ENCODE measurements at regions not wholly inside any gene's neighbourhood (a gene's known extent, or its start where the extent isn't known, plus 50 kb on each side); places are given as distances from the start of the nearest gene placed in this dataset.

GRCh38 chrX:44470816-44471215 lies 71.8 kb downstream of the FUNDC1 start:
- FAIRE-seq = no peak

DNA sequence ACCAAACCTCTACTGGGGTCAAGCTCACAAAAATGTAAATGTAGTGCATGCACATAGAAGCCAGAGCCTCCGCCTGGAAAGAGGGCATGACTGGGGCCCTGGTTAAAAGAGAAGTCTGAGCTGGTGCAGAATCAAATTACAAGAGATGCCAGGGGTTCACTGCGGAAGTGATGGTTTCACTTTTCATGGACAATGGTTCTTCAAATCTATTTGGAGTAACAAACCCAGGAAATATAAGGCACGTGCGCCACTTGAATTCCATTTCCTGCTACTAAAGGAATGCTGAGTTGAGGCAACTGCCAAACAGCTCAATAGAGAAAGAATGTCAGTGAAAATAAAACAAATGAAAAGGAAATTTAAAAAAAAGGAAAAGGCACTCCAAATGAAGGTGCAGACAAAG lies 79.8 kb downstream of the FUNDC1 start:
- no peak for FAIRE-seq

DNA sequence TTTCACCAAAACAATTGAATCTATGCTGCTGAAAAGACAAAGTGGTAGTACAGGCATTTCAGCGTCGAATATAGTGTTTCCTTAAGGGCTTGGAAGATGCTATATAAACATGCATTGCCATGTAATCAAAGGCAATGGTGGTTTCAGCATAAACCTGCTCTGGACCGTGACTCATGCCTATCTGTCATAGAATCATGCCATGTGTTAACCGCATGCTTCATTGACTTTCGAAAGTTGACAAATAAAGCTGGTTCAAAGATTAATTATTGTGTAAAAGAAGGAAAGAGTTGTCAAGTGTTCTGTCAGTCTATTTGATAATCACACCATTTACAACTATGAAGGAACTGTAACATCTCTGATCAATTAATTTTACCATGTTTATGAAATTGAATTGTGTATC lies 83.2 kb downstream of the FUNDC1 start:
- peak; percentile 33 for FAIRE-seq

DNA sequence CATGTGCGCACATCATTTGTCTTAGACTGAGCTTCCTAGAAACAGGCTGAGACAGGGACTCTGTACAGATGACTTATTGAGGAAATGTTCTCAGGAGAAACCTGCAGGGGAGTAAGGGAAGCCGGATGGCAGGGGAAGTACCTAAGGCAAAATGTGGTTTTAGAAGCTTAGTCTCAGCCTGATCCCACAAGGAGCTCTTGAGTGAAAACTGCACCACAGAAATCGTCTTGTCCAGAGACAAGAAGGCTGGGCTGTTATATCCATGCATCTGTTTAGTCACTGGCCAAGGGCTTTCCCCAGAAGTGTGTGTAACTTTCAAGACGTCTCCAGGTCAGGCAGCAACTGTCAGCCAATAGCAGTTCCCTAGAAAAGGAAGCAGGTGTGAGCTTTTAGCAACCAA lies 86.0 kb downstream of the FUNDC1 start:
- FAIRE-seq = no peak

DNA sequence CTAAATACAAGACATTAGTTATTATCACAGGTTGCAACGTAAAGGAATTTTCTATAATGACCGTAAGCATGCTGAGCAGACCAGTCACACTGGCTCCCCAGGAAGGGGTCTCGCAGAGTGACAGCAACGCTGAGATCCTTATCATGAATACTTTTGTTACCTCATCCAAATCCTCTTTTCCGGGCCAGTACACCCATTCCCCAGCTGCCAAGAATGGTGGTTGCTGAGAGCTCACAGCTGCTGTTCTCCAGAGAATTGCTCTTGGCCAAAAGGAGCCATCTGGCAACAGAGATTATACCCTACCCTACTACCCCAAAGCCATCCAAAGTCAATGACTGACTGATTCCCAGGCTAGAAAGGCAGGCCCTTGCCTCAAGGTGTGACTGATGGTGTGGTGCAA lies 91.6 kb downstream of the FUNDC1 start:
- FAIRE-seq = no peak

- FAIRE-seq = no peak
Measured at GRCh38 chrX:44447214-44447613, 95.4 kb downstream of the FUNDC1 start.

DNA sequence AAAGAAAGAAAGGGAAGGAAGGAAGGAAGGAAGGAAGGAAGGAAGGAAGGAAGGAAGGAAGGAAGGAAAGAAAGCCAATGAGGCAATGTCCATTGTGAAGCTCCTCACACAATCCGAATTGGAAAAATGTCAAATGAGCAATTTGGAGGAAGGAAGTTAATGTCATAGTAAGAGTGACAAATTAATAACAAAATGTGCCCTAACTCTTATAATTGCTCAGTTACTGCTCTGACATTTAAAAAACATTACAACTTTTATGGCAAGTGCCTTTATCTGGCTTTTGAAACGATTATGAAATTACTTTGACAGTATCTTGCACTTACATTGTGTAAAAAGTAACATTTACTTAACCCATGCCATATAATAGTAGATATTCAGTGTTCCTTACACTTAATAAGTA lies 96.5 kb upstream of the EFHC2 start:
- FAIRE-seq = no peak

DNA sequence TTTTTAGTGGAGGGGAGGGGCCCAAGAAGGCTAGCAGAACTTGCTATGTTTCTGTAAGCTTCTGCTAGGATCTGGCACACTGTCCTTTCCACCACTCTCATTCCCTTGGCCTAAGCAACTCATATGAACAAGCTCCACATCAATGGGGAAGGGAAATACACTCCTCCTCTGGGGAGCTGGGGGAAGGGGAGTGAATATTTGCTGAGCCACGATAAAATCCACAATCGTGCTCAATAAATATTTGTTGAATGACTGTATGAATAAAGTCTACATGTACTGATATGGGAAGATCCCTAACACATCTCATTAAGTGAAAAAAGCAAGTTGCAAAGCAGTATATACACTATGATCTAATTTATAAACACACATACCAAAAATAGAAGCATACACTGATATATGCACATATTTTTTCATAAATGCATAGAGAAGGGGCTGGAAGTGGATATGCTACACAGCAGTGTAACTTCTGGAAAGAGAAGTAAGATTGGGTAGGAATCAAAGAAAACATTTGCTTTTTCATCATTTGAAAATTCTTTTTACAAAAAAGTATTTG lies 95.8 kb upstream of the EFHC2 start:
- FAIRE-seq = no peak

DNA sequence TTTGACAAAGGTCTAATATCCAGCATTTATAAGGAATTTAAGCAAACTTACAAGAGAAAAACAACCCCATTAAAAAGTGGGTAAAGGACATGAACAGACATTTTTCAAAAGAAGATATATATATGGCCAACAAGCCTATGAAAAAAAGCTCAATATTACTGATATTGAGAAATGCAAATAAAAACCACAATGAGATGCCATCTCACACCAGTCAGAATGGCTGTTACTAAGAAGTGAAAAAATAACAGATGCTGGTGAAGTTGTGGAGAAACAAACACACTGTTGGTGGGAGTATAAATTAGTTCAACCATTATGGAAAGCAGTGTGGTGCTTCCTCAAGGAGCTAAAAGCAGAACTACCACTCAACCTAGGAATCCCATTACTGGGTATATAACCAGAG lies 91.6 kb upstream of the EFHC2 start:
- no peak for FAIRE-seq

GRCh38 chrX:44433556-44433955 lies 90.1 kb upstream of the EFHC2 start:
- FAIRE-seq = no peak

DNA sequence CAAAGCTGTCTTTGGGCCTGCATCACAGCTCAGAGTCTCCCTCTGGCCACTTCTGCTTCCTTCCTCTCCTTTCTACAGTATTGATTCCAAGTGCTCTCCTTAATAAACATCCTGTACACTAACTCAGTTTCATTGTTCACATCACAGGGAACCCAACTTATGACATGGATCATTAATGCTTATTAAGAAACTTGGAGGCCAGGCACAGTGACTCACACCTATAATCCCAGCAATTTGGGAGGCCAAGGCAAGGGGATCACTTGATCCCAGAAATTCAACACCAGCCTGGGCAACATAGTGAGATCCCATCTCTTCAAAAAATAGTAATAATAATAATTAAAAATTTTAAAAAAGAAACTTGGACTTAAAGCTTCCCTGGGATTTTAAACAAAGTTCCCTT lies 89.2 kb upstream of the EFHC2 start:
- no peak for FAIRE-seq

- no peak for FAIRE-seq
Measured at GRCh38 chrX:44431194-44431593, 87.7 kb upstream of the EFHC2 start.

GRCh38 chrX:44428989-44429627 lies 85.6 kb upstream of the EFHC2 start:
- FAIRE-seq = no peak

DNA sequence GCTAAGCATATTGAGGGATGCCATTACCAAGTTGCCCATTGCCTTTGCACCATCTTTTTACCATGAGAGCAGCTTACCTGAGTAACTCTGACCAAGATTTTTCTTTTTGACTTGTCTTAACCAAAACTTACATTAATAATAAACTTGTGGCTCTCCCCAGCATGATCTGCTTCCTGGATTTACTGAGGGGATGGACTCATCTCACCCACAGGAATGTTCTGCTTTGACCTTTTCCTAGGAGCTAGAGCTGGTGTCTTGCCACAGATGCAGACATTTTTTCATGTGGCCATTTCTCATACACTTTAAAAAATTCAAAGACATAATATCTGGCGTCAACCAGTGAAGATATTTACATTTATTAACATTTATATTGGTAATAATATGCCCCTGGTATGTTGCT lies 79.2 kb upstream of the EFHC2 start:
- FAIRE-seq = no peak

DNA sequence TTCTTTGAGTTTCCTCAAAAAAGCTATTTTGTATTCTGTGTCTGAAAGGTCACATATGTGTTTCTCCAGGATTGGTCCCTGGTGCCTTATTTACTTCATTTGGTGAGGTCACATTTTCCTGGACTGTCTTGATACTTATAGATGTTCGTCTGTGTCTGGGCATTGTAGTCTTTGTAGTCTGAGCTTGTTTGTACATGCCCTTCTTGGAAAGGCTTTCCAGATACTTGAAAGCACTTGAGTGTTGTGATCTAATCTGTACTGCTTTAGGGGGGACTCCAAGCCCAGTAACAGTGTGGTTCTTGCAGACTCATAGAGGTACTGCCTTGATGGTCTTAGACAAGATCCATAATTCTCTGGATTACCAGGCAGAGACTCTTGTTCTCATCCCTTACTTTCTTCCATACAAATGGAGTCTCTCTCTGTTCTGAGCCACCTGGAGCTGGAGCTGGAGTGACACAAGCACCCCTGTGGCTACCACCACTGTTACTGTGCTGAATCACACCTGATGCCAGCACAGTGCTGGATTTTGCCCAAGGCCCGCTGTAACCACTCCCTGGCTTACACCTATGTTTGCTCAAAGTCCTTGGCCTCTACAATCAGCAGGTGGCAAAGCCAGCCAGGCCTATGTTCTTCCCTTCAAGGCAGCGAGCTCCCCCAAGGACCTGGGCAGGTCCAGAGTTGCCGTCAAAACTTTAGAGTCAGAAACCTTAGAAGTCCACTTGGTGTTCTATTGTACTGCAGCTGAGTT lies 72.3 kb upstream of the EFHC2 start:
- no peak for FAIRE-seq

DNA sequence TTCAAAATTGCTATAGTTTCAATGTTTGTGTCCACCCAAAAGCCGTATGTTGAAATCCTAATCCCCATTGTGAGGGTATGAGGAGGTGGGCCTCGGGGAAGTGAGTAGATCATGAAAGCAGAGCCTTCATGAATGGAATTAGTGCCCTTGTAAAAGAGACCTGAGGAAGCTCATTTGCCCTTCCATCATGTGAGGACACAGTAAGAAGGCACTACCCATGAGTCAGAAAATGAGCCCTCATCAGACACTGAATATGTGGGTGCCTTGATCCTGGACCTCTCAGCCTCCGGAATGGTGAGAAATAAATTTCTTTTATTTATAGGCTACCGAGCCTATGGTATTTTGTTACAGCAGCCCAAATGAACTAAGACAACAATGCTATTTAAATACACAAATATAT lies 57.7 kb upstream of the EFHC2 start:
- no peak for FAIRE-seq

GRCh38 chrX:44400588-44400987 lies 57.1 kb upstream of the EFHC2 start:
- peak; percentile 84 for FAIRE-seq

GRCh38 chrX:44400161-44400560 lies 56.7 kb upstream of the EFHC2 start:
- FAIRE-seq = no peak

All from colon (tissue), 2 donors.